GM12878 (cell line): ENCODE measurements at regions not wholly inside any gene's neighbourhood (a gene's known extent, or its start where the extent isn't known, plus 50 kb on each side); places are given as distances from the start of the nearest gene placed in this dataset.

ENCODE experiments used
- ATAC-seq: fragments of 200-7000 bp; cut with Tn5 transposase; 3 replicates; pipeline ENCODE4 v1.9.1; 2020; ENCODE audit warnings: mild to moderate bottlenecking, moderate library complexity
- BruUV-seq: library from RNA; stranded (reverse); fragments of 400-500 nt; replicated peaks from 2 replicates; lab custom pipeline; 2021; lab: Mats Ljungman, UMichigan
- CTCF ChIA-PET: fragments of 300-600 bp; sonication (Branson Sonifier 250); formaldehyde crosslinking; extraction: SDS; loops from one replicate; lab custom pipeline; 2021; ENCODE audit warnings: inconsistent platforms; lab: Yijun Ruan, JAX
- POLR2A ChIA-PET: fragments of 350-600 bp; formaldehyde crosslinking; extraction: SDS; loops from one replicate; lab custom pipeline; 2021; ENCODE audit warnings: inconsistent platforms; lab: Charles Lee
- RAD21 ChIA-PET: fragments of 300-600 bp; sonication (Branson Sonifier 250); formaldehyde crosslinking; loops from one replicate; lab custom pipeline; 2023; ENCODE audit warnings: antibody characterized with exemption; ENCODE audit not compliant: unreplicated experiment; lab: Charles Lee
- SMC1A ChIA-PET: fragments of 300-600 bp; sonication (Branson Sonifier 250); formaldehyde crosslinking; loops from one replicate; lab custom pipeline; 2023; ENCODE audit not compliant: unreplicated experiment, uncharacterized antibody; lab: Charles Lee
- DNase-seq: peaks from one replicate; pipeline ENCODE4 v3.0.0-alpha.2; 2011; ENCODE audit warnings: low read depth, low spot score
- FAIRE-seq: peaks from 3 replicates; lab custom pipeline; 2011; peaks lifted over from hg19 to GRCh38; lab: Jason Lieb, UNC
- H2AFZ ChIP-seq: 2 replicates; pipeline ENCODE4 v1.6.0; 2011; ENCODE audit warnings: low read depth, low read length, control low read depth; ENCODE audit not compliant: control insufficient read depth
- H3K27ac ChIP-seq: 2 replicates; pipeline ENCODE4 v1.5.1; 2011; ENCODE audit warnings: control low read depth; ENCODE audit not compliant: control insufficient read depth, insufficient read depth
- H3K27me3 ChIP-seq, 2 experiments: replicated peaks in 1 of 2; 2 replicates each; pipeline versions ENCODE4 v1.6.0 to v1.6.1; 2011; ENCODE audit warnings: low read length in 1 of 2; ENCODE audit not compliant: control insufficient read depth in 2 of 2, insufficient read depth in 2 of 2
- H3K36me3 ChIP-seq, 2 experiments: 2 replicates each; pipeline ENCODE4 v1.5.1; 2011; ENCODE audit warnings: low read length in 1 of 2; ENCODE audit not compliant: control insufficient read depth in 2 of 2, insufficient read depth in 2 of 2
- H3K4me1 ChIP-seq: 2 replicates; pipeline ENCODE4 v1.6.1; 2011; ENCODE audit warnings: mild to moderate bottlenecking, low read length, moderate library complexity, mixed read lengths; ENCODE audit not compliant: control insufficient read depth, insufficient read depth
- H3K4me2 ChIP-seq: 2 replicates; pipeline ENCODE4 v1.6.0; 2011; ENCODE audit warnings: control low read depth; ENCODE audit not compliant: control insufficient read depth, insufficient read depth
- H3K4me3 ChIP-seq: fragments of 200-600 bp; sonication (generic); 2 replicates; pipeline ENCODE4 v1.5.1; 2016
- H3K79me2 ChIP-seq: 2 replicates; pipeline ENCODE4 v1.6.0; 2011; ENCODE audit warnings: low read length; ENCODE audit not compliant: control insufficient read depth, insufficient read depth
- H3K9ac ChIP-seq: 2 replicates; pipeline ENCODE4 v1.8.0; 2011; ENCODE audit warnings: low read length, control low read depth, mixed read lengths; ENCODE audit not compliant: control insufficient read depth, insufficient read depth
- H3K9me3 ChIP-seq: replicated peaks from 3 replicates; pipeline ENCODE4 v1.5.1; 2011; ENCODE audit warnings: mild to moderate bottlenecking, low read length; ENCODE audit not compliant: control insufficient read depth, insufficient read depth
- H4K20me1 ChIP-seq: 2 replicates; pipeline ENCODE4 v1.6.0; 2011; ENCODE audit not compliant: control insufficient read depth, insufficient read depth
- CHD1 ChIP-seq: IDR thresholded peaks from 2 replicates; pipeline ENCODE4 v1.6.1; 2012; ENCODE audit warnings: low read depth, low read length, improper control_type of control experiment
- HCFC1 ChIP-seq: fragments of 150-350 bp; IDR thresholded peaks from 2 replicates; pipeline ENCODE4 v1.6.1; 2014; ENCODE audit warnings: low read length
- KDM1A ChIP-seq: fragments of 200-600 bp; sonication (generic); IDR thresholded peaks from 2 replicates; pipeline ENCODE4 v1.6.1; 2016; ENCODE audit warnings: borderline replicate concordance
- NFYB ChIP-seq: IDR thresholded peaks from 2 replicates; pipeline ENCODE4 v1.6.1; 2011; ENCODE audit warnings: low read depth, mild to moderate bottlenecking, low read length, improper control_type of control experiment, moderate library complexity; ENCODE audit not compliant: insufficient read depth
- NR2F1 ChIP-seq: fragments of 450-650 bp; conservative IDR thresholded peaks from 2 replicates; pipeline ENCODE4 v1.6.1; 2017; ENCODE audit warnings: mild to moderate bottlenecking
- POLR2AphosphoS2 ChIP-seq: IDR thresholded peaks from 2 replicates; pipeline ENCODE4 v1.6.1; 2011; ENCODE audit warnings: low read depth, mild to moderate bottlenecking, low read length, improper control_type of control experiment, moderate library complexity
- STAT3 ChIP-seq: IDR thresholded peaks from 2 replicates; pipeline ENCODE4 v1.6.1; 2011; ENCODE audit warnings: low read depth, low read length, improper control_type of control experiment
- USF1 ChIP-seq: IDR thresholded peaks from 2 replicates; pipeline ENCODE4 v1.6.1; 2011; ENCODE audit warnings: borderline replicate concordance, low read depth, mild to moderate bottlenecking, moderate library complexity, mixed read lengths, low read length; ENCODE audit not compliant: insufficient read depth; ENCODE audit errors: extremely low read length
- ZNF207 ChIP-seq: fragments of 450-650 bp; IDR thresholded peaks from 2 replicates; pipeline ENCODE4 v1.6.1; 2014; ENCODE audit warnings: antibody characterized with exemption, mild to moderate bottlenecking, borderline replicate concordance
- in situ Hi-C: fragments of 300-500 bp; cut with MboI; formaldehyde crosslinking; loops from 9 replicates; pipeline ENCODE4 v1.14.3; 2018; ENCODE audit warnings: mixed read lengths
- intact Hi-C: fragments of 100-400 bp; cut with micrococcal nuclease; formaldehyde crosslinking; loops from one replicate; pipeline ENCODE4 v1.14.2; 2022; ENCODE audit not compliant: unreplicated experiment
- TF ChIP-seq, protein P1 (sequence below): fragments of 150-350 bp; IDR thresholded peaks from 2 replicates; pipeline ENCODE4 v1.6.1; 2016; ENCODE audit warnings: low read depth, low read length
- TF ChIP-seq, protein P2 (sequence below): fragments of 450-650 bp; IDR thresholded peaks from 2 replicates; pipeline ENCODE4 v1.6.1; 2017; ENCODE audit warnings: low read depth, mild to moderate bottlenecking, moderate library complexity

GRCh38 chr2:144738749-144739148 lies 218.8 kb upstream of the ZEB2 start:
- ChIA-PET SMC1A (no interaction called here), CTCF (no interaction called here), POLR2A (no interaction called here), RAD21 (no interaction called here)
- H3K4me2 ChIP-seq, result no peak overlapping the region
- no peaks in the 10 kb centered on the region for H3K9me3 ChIP-seq
- H3K4me1 ChIP-seq, result no peaks in the 10 kb centered on the region
- no peaks in the 10 kb centered on the region for H4K20me1 ChIP-seq
- in situ Hi-C loops (no loop called here), intact Hi-C loops (no loop called here)
- H3K79me2 ChIP-seq, result no peaks in the 10 kb centered on the region
- no peak overlapping the region for H3K9ac ChIP-seq
- no peaks in the 10 kb centered on the region for H3K36me3 ChIP-seq
- DNase-seq (no peak), ATAC-seq (no peak), FAIRE-seq (no peak)
- H3K27ac ChIP-seq, result no peak overlapping the region
- H2AFZ ChIP-seq, result no peak overlapping the region
- H3K27me3 ChIP-seq, result no peaks in the 10 kb centered on the region; a peak in 1 of 4 replicates
- no TSS peak for BruUV-seq
- H3K4me3 ChIP-seq, result no peak overlapping the region
- TF ChIP-seq STAT3 (no peak), NR2F1 (no peak), ZNF207 (no peak), HCFC1 (no peak), NFYB (no peak), KDM1A (no peak), USF1 (no peak), POLR2AphosphoS2 (no peak), CHD1 (no peak)
- TF ChIP-seq, protein P1, sequence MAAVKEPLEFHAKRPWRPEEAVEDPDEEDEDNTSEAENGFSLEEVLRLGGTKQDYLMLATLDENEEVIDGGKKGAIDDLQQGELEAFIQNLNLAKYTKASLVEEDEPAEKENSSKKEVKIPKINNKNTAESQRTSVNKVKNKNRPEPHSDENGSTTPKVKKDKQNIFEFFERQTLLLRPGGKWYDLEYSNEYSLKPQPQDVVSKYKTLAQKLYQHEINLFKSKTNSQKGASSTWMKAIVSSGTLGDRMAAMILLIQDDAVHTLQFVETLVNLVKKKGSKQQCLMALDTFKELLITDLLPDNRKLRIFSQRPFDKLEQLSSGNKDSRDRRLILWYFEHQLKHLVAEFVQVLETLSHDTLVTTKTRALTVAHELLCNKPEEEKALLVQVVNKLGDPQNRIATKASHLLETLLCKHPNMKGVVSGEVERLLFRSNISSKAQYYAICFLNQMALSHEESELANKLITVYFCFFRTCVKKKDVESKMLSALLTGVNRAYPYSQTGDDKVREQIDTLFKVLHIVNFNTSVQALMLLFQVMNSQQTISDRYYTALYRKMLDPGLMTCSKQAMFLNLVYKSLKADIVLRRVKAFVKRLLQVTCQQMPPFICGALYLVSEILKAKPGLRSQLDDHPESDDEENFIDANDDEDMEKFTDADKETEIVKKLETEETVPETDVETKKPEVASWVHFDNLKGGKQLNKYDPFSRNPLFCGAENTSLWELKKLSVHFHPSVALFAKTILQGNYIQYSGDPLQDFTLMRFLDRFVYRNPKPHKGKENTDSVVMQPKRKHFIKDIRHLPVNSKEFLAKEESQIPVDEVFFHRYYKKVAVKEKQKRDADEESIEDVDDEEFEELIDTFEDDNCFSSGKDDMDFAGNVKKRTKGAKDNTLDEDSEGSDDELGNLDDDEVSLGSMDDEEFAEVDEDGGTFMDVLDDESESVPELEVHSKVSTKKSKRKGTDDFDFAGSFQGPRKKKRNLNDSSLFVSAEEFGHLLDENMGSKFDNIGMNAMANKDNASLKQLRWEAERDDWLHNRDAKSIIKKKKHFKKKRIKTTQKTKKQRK, result no peak
- TF ChIP-seq, protein P2, sequence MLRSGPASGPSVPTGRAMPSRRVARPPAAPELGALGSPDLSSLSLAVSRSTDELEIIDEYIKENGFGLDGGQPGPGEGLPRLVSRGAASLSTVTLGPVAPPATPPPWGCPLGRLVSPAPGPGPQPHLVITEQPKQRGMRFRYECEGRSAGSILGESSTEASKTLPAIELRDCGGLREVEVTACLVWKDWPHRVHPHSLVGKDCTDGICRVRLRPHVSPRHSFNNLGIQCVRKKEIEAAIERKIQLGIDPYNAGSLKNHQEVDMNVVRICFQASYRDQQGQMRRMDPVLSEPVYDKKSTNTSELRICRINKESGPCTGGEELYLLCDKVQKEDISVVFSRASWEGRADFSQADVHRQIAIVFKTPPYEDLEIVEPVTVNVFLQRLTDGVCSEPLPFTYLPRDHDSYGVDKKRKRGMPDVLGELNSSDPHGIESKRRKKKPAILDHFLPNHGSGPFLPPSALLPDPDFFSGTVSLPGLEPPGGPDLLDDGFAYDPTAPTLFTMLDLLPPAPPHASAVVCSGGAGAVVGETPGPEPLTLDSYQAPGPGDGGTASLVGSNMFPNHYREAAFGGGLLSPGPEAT, result no peak
